ENCODE measurements at regions not wholly inside any gene's neighbourhood (a gene's known extent, or its start where the extent isn't known, plus 50 kb on each side); places are given as distances from the start of the nearest gene placed in this dataset.

- TF ChIP-seq EZH2 (IDR thresholded peaks at IDR 0.05; ENCODE audit: borderline replicate concordance, low read length) = no peak
- TF ChIP-seq, protein P1, sequence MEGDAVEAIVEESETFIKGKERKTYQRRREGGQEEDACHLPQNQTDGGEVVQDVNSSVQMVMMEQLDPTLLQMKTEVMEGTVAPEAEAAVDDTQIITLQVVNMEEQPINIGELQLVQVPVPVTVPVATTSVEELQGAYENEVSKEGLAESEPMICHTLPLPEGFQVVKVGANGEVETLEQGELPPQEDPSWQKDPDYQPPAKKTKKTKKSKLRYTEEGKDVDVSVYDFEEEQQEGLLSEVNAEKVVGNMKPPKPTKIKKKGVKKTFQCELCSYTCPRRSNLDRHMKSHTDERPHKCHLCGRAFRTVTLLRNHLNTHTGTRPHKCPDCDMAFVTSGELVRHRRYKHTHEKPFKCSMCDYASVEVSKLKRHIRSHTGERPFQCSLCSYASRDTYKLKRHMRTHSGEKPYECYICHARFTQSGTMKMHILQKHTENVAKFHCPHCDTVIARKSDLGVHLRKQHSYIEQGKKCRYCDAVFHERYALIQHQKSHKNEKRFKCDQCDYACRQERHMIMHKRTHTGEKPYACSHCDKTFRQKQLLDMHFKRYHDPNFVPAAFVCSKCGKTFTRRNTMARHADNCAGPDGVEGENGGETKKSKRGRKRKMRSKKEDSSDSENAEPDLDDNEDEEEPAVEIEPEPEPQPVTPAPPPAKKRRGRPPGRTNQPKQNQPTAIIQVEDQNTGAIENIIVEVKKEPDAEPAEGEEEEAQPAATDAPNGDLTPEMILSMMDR (IDR thresholded peaks at IDR 0.05; ENCODE audit: low read length) = no peak
- no peak overlapping the region for H2AFZ ChIP-seq (ENCODE audit: low read length)
- H3K27me3 ChIP-seq (ENCODE audit: insufficient read depth, low read length) = no peaks in the 10 kb centered on the region
- no peaks in the 10 kb centered on the region for H4K20me1 ChIP-seq (ENCODE audit: insufficient read depth, low read length)
- H3K4me2 ChIP-seq (ENCODE audit: low read length) = no peak overlapping the region
- no peaks in the 10 kb centered on the region for H3K9me3 ChIP-seq (ENCODE audit: low read length)
- H3K27ac ChIP-seq (ENCODE audit: low read depth, low read length, poor library complexity, severe bottlenecking) = no peak overlapping the region
- no peak overlapping the region for H3K4me3 ChIP-seq (ENCODE audit: low read depth, low read length, poor library complexity, severe bottlenecking)
- no peaks in the 10 kb centered on the region for H3K4me1 ChIP-seq (ENCODE audit: insufficient read depth, low read length, severe bottlenecking)
- H3K79me2 ChIP-seq (ENCODE audit: insufficient read depth, low read length) = no peaks in the 10 kb centered on the region
- no peak overlapping the region for H3K9ac ChIP-seq (ENCODE audit: low read length)
- no peaks in the 10 kb centered on the region for H3K9me2 ChIP-seq (ENCODE audit: low read depth, low read length)
- no peaks in the 10 kb centered on the region for H3F3A ChIP-seq (ENCODE audit: insufficient read depth, low read length)
- H3K36me3 ChIP-seq (ENCODE audit: insufficient read depth, low read length) = no peaks in the 10 kb centered on the region
Measured at GRCh38 chr3:10581716-10582115, 76.3 kb upstream of the ATP2B2 start.

DNA sequence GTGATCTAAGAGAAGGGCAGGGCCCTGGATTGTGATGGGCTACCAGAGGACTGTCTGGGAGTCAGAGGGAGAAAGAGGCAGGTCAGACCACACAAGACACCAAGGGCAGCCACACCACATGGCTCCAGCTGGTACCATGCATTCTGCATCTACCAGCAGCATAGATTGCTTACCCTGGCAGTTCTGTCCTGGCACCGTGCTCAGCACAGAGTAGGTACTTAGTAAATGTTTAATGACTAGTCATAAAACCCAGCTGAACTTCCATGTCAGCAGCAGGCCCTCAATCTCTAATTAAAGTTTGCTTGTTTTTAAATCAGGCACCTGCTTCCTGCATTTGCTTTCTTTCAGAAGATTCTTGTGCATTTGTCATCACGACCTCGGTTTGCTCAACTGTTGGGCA lies 77.3 kb upstream of the ATP2B2 start:
- Histone ChIP-seq H3K27me3 (ENCODE audit: insufficient read depth, low read length) (no peaks in the 10 kb centered on the region), H3K27ac (ENCODE audit: low read depth, low read length, poor library complexity, severe bottlenecking) (no peak overlapping the region)

GRCh38 chr3:10583798-10584708 lies 78.7 kb upstream of the ATP2B2 start:
- H3K9me2 ChIP-seq (ENCODE audit: low read depth, low read length) = no peaks in the 10 kb centered on the region

More for the DNA sequence above, 77.3 kb upstream of the ATP2B2 start:
- no peaks in the 10 kb centered on the region for H3K9me3 ChIP-seq (ENCODE audit: low read length)
- no peaks in the 10 kb centered on the region for H3K79me2 ChIP-seq (ENCODE audit: insufficient read depth, low read length)
- H4K20me1 ChIP-seq (ENCODE audit: insufficient read depth, low read length) = no peaks in the 10 kb centered on the region
- TF ChIP-seq, protein P1 (IDR thresholded peaks at IDR 0.05; ENCODE audit: low read length) = no peak
- no peak for TF ChIP-seq EZH2 (IDR thresholded peaks at IDR 0.05; ENCODE audit: borderline replicate concordance, low read length)
- no peaks in the 10 kb centered on the region for H3K36me3 ChIP-seq (ENCODE audit: insufficient read depth, low read length)
- no peak overlapping the region for H3K9ac ChIP-seq (ENCODE audit: low read length)
- H3K4me1 ChIP-seq (ENCODE audit: insufficient read depth, low read length, severe bottlenecking) = no peaks in the 10 kb centered on the region
- H3K4me2 ChIP-seq (ENCODE audit: low read length) = no peak overlapping the region
- H3K9me2 ChIP-seq (ENCODE audit: low read depth, low read length) = no peaks in the 10 kb centered on the region
- H3F3A ChIP-seq (ENCODE audit: insufficient read depth, low read length) = no peaks in the 10 kb centered on the region
- no peak overlapping the region for H2AFZ ChIP-seq (ENCODE audit: low read length)
- no peak overlapping the region for H3K4me3 ChIP-seq (ENCODE audit: low read depth, low read length, poor library complexity, severe bottlenecking)

More at GRCh38 chr3:10583798-10584708, 78.7 kb upstream of the ATP2B2 start:
- H3K4me1 ChIP-seq (ENCODE audit: insufficient read depth, low read length, severe bottlenecking) = no peaks in the 10 kb centered on the region
- no peaks in the 10 kb centered on the region for H3K36me3 ChIP-seq (ENCODE audit: insufficient read depth, low read length)
- no peak overlapping the region for H3K4me2 ChIP-seq (ENCODE audit: low read length)
- H2AFZ ChIP-seq (ENCODE audit: low read length) = no peak overlapping the region
- H3K9me3 ChIP-seq (ENCODE audit: low read length) = no peaks in the 10 kb centered on the region
- no peak overlapping the region for H3K4me3 ChIP-seq (ENCODE audit: low read depth, low read length, poor library complexity, severe bottlenecking)
- H3K9ac ChIP-seq (ENCODE audit: low read length) = no peak overlapping the region
- H3F3A ChIP-seq (ENCODE audit: insufficient read depth, low read length) = no peaks in the 10 kb centered on the region
- H3K27me3 ChIP-seq (ENCODE audit: insufficient read depth, low read length) = no peaks in the 10 kb centered on the region
- H3K79me2 ChIP-seq (ENCODE audit: insufficient read depth, low read length) = no peaks in the 10 kb centered on the region
- H3K27ac ChIP-seq (ENCODE audit: low read depth, low read length, poor library complexity, severe bottlenecking) = no peak overlapping the region
- TF ChIP-seq, protein P1 (IDR thresholded peaks at IDR 0.05; ENCODE audit: low read length) = no peak
- no peak for TF ChIP-seq EZH2 (IDR thresholded peaks at IDR 0.05; ENCODE audit: borderline replicate concordance, low read length)
- H4K20me1 ChIP-seq (ENCODE audit: insufficient read depth, low read length) = no peaks in the 10 kb centered on the region

Data from OCI-LY1 (cell line).